B cell (primary cell): ENCODE measurements at regions not wholly inside any gene's neighbourhood (a gene's known extent, or its start where the extent isn't known, plus 50 kb on each side); places are given as distances from the start of the nearest gene placed in this dataset.

ENCODE experiments used
- ATAC-seq: fragments of 200-7000 bp; cut with Tn5 transposase; one replicate; pipeline ENCODE4 v1.10.0; 2021; ENCODE audit warnings: low read depth, mild to moderate bottlenecking, moderate number of reproducible peaks, moderate library complexity
- CTCF ChIA-PET: fragments of 350-600 bp; sonication (Branson Sonifier 250); formaldehyde crosslinking; loops from one replicate; lab custom pipeline; 2021; ENCODE audit warnings: antibody characterized with exemption, inconsistent platforms; lab: Charles Lee
- POLR2A ChIA-PET: fragments of 350-600 bp; sonication (Branson Sonifier 250); formaldehyde crosslinking; loops from one replicate; lab custom pipeline; 2021; ENCODE audit warnings: antibody characterized with exemption; lab: Charles Lee
- DNase-seq: peaks from one replicate; pipeline ENCODE4 v3.0.0; 2013
- H2AFZ ChIP-seq: 2 replicates; pipeline ENCODE4 v1.6.1; 2012; ENCODE audit warnings: mild to moderate bottlenecking, low read depth, low read length; ENCODE audit not compliant: insufficient read depth, poor library complexity, severe bottlenecking
- H3K27ac ChIP-seq, 2 donors: 1 replicate in 1 of 2; 2 replicates in 1 of 2; pipeline ENCODE4 v1.5.1; 2012 to 2013; ENCODE audit warnings: low read length in 2 of 2, mild to moderate bottlenecking in 2 of 2, moderate library complexity in 1 of 2
- H3K27me3 ChIP-seq, 4 experiments: fragments of 200-600 bp in 1 of 4; sonication (generic) in 1 of 4; replicated peaks in 1 of 4; 1 replicate in 2 of 4; 2 replicates in 2 of 4; pipeline versions ENCODE4 v1.6.1 to v1.7.0; 2013 to 2016; ENCODE audit warnings: low read length in 3 of 4, mild to moderate bottlenecking in 2 of 4, mixed read lengths in 1 of 4, moderate library complexity in 1 of 4; ENCODE audit not compliant: insufficient read depth in 4 of 4, control insufficient read depth in 3 of 4; ENCODE audit errors: control extremely low read depth in 1 of 4
- H3K36me3 ChIP-seq, 2 experiments: replicated peaks in 1 of 2; 1 replicate in 1 of 2; 2 replicates in 1 of 2; pipeline versions ENCODE4 v1.6.1 to v1.7.1; 2013; ENCODE audit warnings: low read length in 1 of 2; ENCODE audit not compliant: insufficient read depth in 2 of 2, control insufficient read depth in 1 of 2; ENCODE audit errors: control extremely low read depth in 1 of 2, extremely low read depth in 1 of 2
- H3K4me1 ChIP-seq, 2 donors: fragments of 200-600 bp in 1 of 2; sonication (generic) in 1 of 2; 1 replicate in 1 of 2; 2 replicates in 1 of 2; pipeline versions ENCODE4 v1.5.1 to v1.6.1; 2013 to 2017; ENCODE audit warnings: low read length in 2 of 2; ENCODE audit not compliant: control insufficient read depth in 2 of 2, insufficient read depth in 2 of 2
- H3K4me2 ChIP-seq: replicated peaks from 2 replicates; pipeline ENCODE3; 2012; ENCODE audit warnings: mild to moderate bottlenecking, low read depth, low read length; ENCODE audit not compliant: poor library complexity, severe bottlenecking
- H3K4me3 ChIP-seq, 5 experiments: fragments of 200-600 bp in 1 of 5; sonication (generic) in 1 of 5; 1 replicate in 3 of 5; 2 replicates in 2 of 5; pipeline versions ENCODE4 v1.5.1 to v1.7.0; 2011 to 2016; ENCODE audit warnings: low read length in 4 of 5, mild to moderate bottlenecking in 4 of 5, low read depth in 2 of 5, control low read depth in 1 of 5, moderate library complexity in 1 of 5; ENCODE audit not compliant: insufficient read depth in 1 of 5; ENCODE audit errors: control extremely low read depth in 1 of 5, extremely low read depth in 1 of 5
- H3K79me2 ChIP-seq: fragments of 200-600 bp; sonication (generic); one replicate; pipeline ENCODE4 v1.6.0; 2016; ENCODE audit warnings: low read length; ENCODE audit not compliant: control insufficient read depth, insufficient read depth
- H3K9ac ChIP-seq: fragments of 200-600 bp; sonication (generic); 2 replicates; pipeline ENCODE4 v1.6.1; 2017; ENCODE audit warnings: mild to moderate bottlenecking, low read length, moderate library complexity
- H3K9me3 ChIP-seq, 3 donors: one replicate each; pipeline versions ENCODE4 v1.6.1 to v1.7.1; 2013; ENCODE audit warnings: low read length in 2 of 3; ENCODE audit not compliant: control insufficient read depth in 2 of 3, insufficient read depth in 1 of 3; ENCODE audit errors: control extremely low read depth in 1 of 3
- H4K20me1 ChIP-seq: 2 replicates; pipeline ENCODE4 v1.6.0; 2012; ENCODE audit warnings: mild to moderate bottlenecking, low read length; ENCODE audit not compliant: insufficient read depth, control insufficient read depth, poor library complexity, severe bottlenecking
- H3K27ac Mint-ChIP-seq: one replicate; pipeline ENCODE4 v1.8.0; 2021; ENCODE audit warnings: mixed read lengths
- H3K27me3 Mint-ChIP-seq: one replicate; pipeline ENCODE4 v1.8.0; 2021; ENCODE audit warnings: mixed read lengths
- H3K4me1 Mint-ChIP-seq: one replicate; pipeline ENCODE4 v1.8.0; 2021; ENCODE audit warnings: mixed read lengths
- H3K4me3 Mint-ChIP-seq: one replicate; pipeline ENCODE4 v1.8.0; 2021; ENCODE audit warnings: mixed read lengths
- H3K9me3 Mint-ChIP-seq: one replicate; pipeline ENCODE4 v1.8.0; 2022; ENCODE audit warnings: mixed read lengths; ENCODE audit not compliant: insufficient read depth
- EZH2 ChIP-seq: IDR thresholded peaks from 2 replicates; pipeline ENCODE4 v1.6.1; 2012; ENCODE audit warnings: borderline replicate concordance, low read depth, mild to moderate bottlenecking, moderate library complexity, low read length; ENCODE audit not compliant: insufficient read depth, poor library complexity, severe bottlenecking
- WGBS: methylation state at CpG from one replicate; pipeline ENCODE4 v1.1.5; 2013; ENCODE audit warnings: missing lambda C conversion rate; ENCODE audit not compliant: insufficient coverage; 5-methylcytosine and 5-hydroxymethylcytosine counted together
- intact Hi-C: fragments of 100-400 bp; cut with micrococcal nuclease; formaldehyde crosslinking; loops from one replicate; pipeline ENCODE4 v1.10.0; 2022
- TF ChIP-seq, protein P1 (sequence below): fragments of 200-600 bp; IDR thresholded peaks from one replicate; pipeline ENCODE4 v1.8.0; 2022; ENCODE audit warnings: antibody characterized with exemption, mild to moderate bottlenecking

- no peak for ATAC-seq
- no peaks in the 10 kb centered on the region for H3K36me3 ChIP-seq
Observed at GRCh38 chr2:20560011-20560410, 90.9 kb downstream of the HS1BP3 start.

DNA sequence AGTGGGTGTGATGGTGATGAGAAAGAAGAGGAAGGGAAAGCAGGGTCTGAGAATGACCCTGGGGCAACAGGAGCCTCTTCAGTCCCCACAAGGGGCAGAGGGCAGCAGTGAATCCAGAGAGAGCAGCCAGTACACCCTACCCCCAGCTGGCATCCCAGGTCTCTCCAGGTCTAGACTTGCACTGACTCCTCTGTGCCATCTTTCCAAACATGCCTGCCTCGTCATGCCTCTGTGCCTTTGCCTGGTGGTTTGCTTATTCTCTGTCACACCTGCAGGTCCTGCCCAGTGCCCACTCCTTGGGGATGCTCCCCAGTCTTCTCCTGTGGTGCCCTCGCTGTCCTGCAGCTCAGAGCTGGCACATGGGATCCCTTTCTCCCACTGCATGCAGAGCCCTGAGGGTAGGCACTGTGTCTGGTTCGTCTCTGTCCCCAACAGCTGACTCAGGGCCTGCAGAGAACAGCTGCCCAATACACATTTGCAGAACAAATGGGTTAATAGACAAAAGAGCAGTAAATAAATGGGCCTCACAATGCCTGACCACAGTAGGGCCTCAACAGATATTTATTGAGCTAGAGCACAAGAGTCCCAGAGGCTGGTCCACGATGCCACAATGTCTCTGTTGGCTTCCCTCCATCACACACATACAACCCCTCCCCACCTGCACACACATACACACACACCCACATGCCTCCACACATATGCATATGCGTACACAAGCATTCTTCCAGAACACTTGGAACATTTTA, 89.8 kb downstream of the HS1BP3 start:
- no peak overlapping the region for H3K4me3 Mint-ChIP-seq
- no peak for DNase-seq
- no peak overlapping the region for H3K9ac ChIP-seq
- H4K20me1 ChIP-seq, result no peaks in the 10 kb centered on the region
- no peaks in the 10 kb centered on the region for H3K9me3 ChIP-seq
- H3K36me3 ChIP-seq, result no peaks in the 10 kb centered on the region
- peaks cover 0 to under 1% of the 10 kb centered on the region in 2 donors for H3K4me1 ChIP-seq
- ChIA-PET CTCF (no interaction called here), POLR2A (no interaction called here)
- peaks cover 35% of the 10 kb centered on the region for H3K27me3 Mint-ChIP-seq
- no peak for ATAC-seq
- no peaks in the 10 kb centered on the region for H3K4me1 Mint-ChIP-seq
- WGBS, result 81% methylated on average over 5 of the region's 5 CpGs
- H3K4me3 ChIP-seq, result no peak overlapping the region
- no peaks in the 10 kb centered on the region for H3K9me3 Mint-ChIP-seq
- H3K27me3 ChIP-seq, result peaks cover 0 to 27% (median 3%) of the 10 kb centered on the region in 4 experiments
- TF ChIP-seq, protein P1, sequence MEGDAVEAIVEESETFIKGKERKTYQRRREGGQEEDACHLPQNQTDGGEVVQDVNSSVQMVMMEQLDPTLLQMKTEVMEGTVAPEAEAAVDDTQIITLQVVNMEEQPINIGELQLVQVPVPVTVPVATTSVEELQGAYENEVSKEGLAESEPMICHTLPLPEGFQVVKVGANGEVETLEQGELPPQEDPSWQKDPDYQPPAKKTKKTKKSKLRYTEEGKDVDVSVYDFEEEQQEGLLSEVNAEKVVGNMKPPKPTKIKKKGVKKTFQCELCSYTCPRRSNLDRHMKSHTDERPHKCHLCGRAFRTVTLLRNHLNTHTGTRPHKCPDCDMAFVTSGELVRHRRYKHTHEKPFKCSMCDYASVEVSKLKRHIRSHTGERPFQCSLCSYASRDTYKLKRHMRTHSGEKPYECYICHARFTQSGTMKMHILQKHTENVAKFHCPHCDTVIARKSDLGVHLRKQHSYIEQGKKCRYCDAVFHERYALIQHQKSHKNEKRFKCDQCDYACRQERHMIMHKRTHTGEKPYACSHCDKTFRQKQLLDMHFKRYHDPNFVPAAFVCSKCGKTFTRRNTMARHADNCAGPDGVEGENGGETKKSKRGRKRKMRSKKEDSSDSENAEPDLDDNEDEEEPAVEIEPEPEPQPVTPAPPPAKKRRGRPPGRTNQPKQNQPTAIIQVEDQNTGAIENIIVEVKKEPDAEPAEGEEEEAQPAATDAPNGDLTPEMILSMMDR, result no peak
- TF ChIP-seq EZH2, result no peak
- intact Hi-C loops, result no loop called here
- H3K79me2 ChIP-seq, result no peaks in the 10 kb centered on the region
- no peak overlapping the region for H3K4me2 ChIP-seq
- H3K27ac ChIP-seq, result no peak overlapping the region
- no peak overlapping the region for H2AFZ ChIP-seq
- no peak overlapping the region for H3K27ac Mint-ChIP-seq

More at GRCh38 chr2:20560011-20560410, 90.9 kb downstream of the HS1BP3 start:
- ChIA-PET CTCF (interaction anchor here (0.9 kb wide), 1 partner anchor 83 kb away, joined by 3 read pairs; no protein-coding TSS in a partner anchor), POLR2A (no interaction called here)
- Histone ChIP-seq H3K4me3 (no peak overlapping the region), H3K9me3 (no peaks in the 10 kb centered on the region), H3K4me1 (peaks cover 0 to 6% of the 10 kb centered on the region in 2 donors), H2AFZ (no peak overlapping the region), H3K27ac (no peak overlapping the region), H3K9ac (no peak overlapping the region), H3K4me2 (no peak overlapping the region), H4K20me1 (no peaks in the 10 kb centered on the region), H3K79me2 (no peaks in the 10 kb centered on the region), H3K27me3 (peaks cover 0 to 17% (median 2%) of the 10 kb centered on the region in 4 experiments)
- intact Hi-C loops, result no loop called here
- H3K4me3 Mint-ChIP-seq, result no peak overlapping the region
- H3K9me3 Mint-ChIP-seq, result no peaks in the 10 kb centered on the region
- no peak for DNase-seq
- peaks cover 35% of the 10 kb centered on the region for H3K27me3 Mint-ChIP-seq
- TF ChIP-seq EZH2, result no peak
- TF ChIP-seq, protein P1, result no peak
- WGBS, result no CpG with 5 or more reads among the region's 1 CpG
- H3K4me1 Mint-ChIP-seq, result peaks cover 4% of the 10 kb centered on the region
- H3K27ac Mint-ChIP-seq, result no peak overlapping the region
